ENCODE measurements at regions not wholly inside any gene's neighbourhood (a gene's known extent, or its start where the extent isn't known, plus 50 kb on each side); places are given as distances from the start of the nearest gene placed in this dataset.

DNA sequence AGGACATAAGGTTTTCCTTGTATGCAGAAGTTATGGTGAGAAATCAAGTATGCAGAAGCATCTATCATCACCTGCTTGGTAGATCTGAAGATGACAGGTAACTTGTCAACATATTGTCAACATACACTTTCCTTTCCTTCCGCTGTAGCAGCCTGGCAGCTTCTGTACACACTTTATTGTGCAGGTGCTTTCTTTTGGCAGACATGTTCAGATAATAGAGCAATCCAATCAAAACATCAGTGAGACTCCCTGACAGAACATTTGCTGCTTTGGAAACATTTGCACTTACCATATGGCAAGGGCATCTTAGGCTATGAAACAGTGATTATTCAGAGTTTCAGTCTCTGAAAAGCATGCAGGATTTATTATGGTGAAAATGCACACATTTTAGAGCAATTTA is 161.1 kb upstream of the CDH12 start:
- TF ChIP-seq EZH2phosphoT487 (IDR thresholded peaks at IDR 0.05; ENCODE audit: borderline replicate concordance, low read length) = no peak
- TF ChIP-seq, protein P1, sequence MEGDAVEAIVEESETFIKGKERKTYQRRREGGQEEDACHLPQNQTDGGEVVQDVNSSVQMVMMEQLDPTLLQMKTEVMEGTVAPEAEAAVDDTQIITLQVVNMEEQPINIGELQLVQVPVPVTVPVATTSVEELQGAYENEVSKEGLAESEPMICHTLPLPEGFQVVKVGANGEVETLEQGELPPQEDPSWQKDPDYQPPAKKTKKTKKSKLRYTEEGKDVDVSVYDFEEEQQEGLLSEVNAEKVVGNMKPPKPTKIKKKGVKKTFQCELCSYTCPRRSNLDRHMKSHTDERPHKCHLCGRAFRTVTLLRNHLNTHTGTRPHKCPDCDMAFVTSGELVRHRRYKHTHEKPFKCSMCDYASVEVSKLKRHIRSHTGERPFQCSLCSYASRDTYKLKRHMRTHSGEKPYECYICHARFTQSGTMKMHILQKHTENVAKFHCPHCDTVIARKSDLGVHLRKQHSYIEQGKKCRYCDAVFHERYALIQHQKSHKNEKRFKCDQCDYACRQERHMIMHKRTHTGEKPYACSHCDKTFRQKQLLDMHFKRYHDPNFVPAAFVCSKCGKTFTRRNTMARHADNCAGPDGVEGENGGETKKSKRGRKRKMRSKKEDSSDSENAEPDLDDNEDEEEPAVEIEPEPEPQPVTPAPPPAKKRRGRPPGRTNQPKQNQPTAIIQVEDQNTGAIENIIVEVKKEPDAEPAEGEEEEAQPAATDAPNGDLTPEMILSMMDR (IDR thresholded peaks at IDR 0.05; ENCODE audit: low read depth, low read length, poor library complexity, severe bottlenecking) = no peak

Data from DOHH2 (cell line).